ENCODE measurements at regions not wholly inside any gene's neighbourhood (a gene's known extent, or its start where the extent isn't known, plus 50 kb on each side); places are given as distances from the start of the nearest gene placed in this dataset.
A peak's percentile ranks its signal among the peaks of the same experiment; 100 is the strongest.

DNA sequence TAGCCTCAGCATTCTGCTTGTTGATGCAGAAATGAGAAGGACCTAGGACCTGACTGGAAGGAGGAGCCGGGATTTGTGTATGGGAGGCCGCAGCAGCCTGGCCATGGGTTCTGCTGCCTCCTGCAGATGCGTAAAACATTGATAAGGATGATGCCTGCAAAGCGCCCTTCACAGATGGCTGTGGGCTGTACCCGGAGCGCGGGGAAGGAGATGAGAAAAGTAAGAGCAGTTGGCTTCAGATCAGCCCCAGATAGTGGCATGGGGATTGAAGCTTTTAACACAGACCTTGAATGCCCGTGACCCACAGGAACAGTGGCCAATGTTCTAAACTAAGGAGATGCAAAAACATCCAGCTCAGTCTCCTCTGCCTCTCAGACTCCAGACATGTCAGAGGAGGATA lies 136.4 kb upstream of the KCNG1 start:
- DNase-seq (ENCODE audit: low read depth in 2 of 2): no peak

DNA sequence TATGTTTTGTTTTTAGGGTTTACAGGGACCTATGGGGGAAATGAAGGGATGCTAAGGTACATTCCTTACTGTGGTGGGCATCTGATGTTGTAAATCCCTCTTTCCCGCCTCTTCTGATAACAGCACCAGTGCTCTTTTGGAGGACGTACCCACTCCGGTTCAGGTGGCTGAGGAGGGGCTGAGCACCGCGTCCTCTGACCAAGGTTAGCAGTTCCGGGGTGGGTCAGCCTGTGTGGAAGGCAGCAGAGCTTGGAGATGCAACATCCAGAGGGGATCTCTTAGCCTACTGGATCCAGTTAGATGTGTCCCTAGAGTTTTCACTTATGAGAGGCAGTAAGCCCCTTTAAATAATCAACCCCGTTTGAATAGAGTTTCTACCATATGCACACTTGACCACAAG lies 135.3 kb upstream of the KCNG1 start:
- DNase-seq (ENCODE audit: low read depth in 2 of 2): no peak

DNA sequence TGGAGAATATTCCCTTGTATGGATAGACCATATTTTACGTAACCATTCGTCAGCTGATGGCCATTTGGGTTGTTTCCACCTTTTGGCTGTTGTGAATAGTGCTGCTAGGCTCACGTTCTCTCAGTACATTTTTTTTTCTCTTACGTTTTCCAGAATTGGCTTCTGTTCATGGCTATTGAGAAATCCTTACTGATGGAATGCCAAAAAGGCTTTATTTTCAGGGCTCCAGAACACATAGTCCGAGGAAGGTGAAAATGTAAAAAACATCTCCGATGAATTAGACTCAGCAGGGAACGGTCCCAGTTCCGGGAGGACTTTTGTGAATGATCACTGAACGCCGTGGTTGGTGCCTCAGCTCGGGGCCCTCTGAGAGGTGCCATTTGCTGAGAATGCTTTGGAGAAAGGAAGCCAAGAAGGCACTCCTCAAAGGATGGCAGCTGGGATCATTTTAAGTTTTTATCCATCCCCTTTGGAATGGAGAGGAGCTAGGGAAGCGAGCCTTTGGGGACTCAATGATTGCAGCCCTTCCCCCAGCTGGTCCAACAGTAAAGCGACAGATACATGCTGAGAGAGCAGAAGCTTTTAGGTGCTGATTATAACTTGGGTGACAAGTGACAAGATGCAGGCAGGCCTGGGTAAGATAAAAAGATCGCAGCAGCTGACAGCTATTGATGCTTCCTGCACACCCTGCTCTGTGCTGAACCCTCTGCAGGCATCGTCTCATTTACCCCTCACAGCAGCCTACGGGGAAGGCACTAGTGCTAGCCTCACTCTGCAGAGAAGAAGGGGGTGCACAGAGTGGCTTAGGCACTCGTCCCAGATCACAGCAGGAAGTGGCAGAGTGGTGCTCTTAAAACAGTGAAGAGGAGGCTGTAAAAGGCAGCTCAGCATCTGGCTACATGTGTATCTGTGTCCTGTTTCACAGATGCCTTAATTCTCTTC lies 133.4 kb upstream of the KCNG1 start:
- DNase-seq (ENCODE audit: low read depth in 2 of 2): peak; percentile 43

DNA sequence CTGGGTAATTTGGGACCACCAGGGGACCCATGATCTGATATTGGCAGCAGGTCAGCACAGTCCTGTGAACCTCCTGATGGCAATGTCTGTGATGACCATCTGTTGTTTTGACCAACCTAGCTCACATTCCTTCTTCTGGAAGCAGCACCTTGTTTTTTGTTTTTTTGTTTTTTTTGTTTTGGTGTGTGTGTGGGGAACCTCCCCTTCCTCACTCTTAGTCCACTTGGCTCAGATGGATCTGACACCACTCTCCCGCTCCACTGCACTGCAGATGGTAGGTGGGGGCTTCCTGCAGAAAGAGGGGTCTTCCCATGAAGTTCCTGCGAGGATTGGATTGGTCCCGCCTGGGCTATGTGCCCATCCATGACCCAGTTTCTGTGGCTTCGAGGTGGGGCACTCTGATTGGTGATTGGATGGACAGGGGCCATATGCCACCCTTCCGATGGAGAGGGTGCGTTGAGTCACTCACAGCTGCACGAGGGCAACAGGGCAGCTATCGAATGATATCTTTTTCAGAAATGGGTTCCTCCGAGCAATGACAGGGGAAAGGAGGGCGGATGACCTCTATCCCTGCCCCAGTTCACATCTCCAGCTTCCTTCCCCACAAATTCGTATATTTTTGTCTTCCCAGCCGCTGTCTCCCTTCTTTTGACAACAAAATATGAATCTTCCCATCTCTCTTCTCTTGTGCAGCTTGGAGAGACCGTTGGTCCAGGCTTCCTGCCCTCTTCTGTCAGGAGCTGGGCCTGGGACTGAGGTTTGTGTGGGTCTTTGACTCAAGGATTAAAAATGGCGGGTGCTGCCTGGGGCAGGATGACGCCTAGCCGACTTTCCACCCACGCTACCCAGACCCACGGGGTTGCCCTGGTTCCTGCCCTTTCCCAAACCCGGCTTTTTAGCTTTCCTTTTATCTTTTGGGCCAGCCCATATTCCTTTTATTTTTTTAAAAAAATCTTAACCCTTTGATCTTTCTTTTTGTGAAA lies 132.1 kb upstream of the KCNG1 start:
- DNase-seq (ENCODE audit: low read depth in 2 of 2): no peak

DNA sequence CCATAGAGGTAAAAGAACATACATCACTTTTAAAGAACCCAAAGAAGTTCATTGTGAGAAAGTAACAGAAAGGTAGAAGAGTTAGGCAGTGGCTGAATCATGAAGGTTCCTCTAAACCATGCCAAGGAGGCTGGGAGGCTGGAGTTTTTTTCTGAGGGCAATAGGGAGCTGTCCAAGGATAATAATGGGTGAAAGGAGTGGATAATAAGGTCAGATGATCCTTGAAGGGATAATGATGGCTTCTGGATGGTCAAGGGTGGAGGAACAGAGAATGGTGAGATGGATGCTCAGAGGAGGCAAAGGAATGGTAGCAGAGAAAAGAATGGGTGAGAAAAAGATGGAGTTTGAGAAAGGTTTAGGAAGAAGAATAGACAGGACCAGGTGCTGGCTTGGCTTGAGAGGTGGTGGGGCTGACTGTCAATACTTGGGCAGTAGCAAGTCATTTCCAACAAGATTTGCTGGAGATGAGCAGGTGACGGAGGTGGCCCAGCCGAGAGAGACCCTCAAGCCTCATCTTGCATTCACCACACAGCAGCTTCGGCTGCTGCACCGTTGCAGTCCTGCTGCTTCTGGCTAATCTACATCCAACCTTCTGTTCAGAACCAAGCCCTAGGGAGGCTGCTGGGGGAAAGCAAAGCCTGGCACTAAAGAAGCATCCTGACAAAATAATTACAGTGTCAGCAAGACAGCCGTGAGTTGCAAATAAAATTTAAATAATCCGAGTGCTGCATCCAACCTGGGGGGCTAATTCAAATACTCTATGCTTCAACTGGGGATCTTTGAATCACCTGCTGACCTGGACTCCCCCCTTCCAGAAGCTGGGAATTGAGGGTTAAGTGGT lies 131.2 kb upstream of the KCNG1 start:
- no peak for DNase-seq (ENCODE audit: low read depth in 2 of 2)

DNA sequence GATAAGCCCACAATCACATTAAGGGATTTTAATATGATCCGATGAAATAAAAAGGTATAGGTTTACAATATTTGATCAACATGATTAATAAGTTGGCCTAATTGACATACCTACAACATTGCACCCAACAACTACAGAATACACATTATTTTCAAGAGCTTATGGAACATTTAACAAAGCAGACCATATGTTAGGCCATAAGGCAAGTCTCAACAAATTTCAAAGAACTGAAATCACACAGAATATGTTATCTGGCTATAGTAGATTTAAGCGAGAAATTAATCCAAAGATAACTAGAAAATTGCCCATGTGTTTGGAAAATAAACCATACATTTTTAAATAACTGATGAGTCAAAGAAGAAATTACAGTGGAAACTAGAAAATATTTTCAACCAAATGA lies 126.0 kb upstream of the KCNG1 start:
- DNase-seq (ENCODE audit: low read depth in 2 of 2): no peak

DNA sequence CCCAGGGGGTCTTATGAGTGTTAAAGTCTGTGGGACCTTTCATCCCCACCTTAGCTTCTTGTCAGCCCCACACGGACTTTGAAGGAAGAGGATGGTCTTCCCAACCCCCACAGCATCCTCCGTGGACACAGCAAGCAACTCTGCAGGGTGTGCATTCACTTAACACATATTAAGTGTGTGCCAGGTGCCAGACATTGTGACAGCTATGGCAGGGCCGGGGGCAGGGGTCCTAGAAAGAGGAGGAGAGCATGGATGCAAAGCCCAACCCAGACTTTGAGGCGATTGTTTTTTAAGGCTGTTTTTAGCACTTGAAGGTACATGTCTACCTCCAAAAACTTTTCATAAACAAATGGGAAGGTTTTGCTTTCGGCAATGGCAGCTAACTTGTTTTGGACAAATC lies 121.6 kb upstream of the KCNG1 start:
- no peak for DNase-seq (ENCODE audit: low read depth in 2 of 2)

DNA sequence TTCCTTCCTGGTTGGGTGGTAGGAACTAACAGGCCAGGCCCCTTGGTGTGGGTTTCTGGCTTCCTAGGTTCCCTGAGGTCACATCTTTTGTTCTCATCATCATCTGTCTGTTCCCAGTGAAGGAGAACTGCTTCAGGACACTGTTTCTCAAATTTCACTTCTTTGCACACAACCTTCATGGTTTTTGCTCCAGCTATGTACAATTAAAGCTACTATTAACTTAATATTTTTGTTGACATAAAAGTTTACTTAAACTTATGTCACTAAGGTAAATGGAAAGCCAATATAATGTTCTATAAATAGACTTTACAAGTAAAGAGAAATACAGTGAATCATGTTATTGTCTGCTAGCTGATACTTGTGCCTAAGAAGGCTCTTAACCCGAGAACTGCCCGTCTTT lies 120.7 kb upstream of the KCNG1 start:
- DNase-seq (ENCODE audit: low read depth in 2 of 2): no peak

DNA sequence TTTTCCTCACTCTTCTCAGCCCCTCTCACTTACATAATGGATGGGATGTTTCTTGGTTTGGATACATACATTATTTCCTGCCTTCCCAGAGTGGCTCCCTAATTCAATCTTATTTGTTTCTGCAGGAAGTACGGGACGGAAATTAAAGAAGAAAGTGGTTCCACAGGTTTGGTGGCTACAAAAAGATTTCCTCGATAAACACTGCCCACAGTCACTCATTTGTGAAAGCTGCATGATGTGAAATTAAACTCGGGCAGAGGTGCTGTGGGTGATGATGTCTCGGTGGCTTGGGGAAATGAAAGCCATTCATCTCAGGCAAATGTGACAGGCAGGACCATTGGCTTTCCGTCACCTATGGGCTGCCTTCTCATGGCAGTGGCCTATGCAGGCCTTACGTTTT lies 119.5 kb upstream of the KCNG1 start:
- DNase-seq (ENCODE audit: low read depth in 2 of 2): no peak

DNA sequence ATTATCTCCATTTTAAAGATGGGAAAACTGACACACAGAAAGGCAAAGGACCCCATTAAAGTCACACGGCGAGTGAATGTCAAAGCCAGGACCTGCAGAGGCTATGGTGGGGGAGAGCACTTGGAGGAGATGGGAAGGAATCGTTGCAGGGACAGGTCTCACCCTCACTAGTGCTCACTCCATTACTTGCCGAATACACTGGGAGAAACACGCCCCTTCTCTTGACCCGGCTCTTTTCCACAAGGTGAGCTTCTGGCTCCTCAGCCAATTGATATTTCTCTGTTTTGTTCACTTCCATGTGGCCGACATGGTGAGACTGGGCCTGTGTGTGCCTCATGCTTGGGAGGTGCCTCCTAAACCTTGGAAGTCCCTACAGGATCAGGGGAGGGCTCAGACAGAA lies 117.8 kb upstream of the KCNG1 start:
- no peak for DNase-seq (ENCODE audit: low read depth in 2 of 2)

DNA sequence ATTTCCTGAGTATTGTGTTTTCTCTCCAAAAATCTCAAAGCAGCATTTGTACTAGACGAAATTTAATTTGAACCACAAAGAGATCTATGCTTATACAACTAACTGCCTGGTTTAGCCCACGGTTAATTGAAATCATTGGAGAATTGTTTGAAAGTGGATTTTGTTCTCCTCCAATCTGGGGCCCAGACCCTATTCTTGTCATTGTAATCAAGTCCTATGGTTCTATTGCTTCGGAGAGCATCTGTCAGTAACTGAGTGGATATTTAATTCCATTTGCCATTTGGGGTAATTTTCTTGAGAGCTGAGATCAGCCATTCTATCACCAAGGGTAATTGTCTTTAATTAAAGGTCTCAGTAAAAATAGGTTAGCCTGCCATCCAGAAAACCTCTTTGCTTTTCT lies 117.0 kb upstream of the KCNG1 start:
- DNase-seq (ENCODE audit: low read depth in 2 of 2): no peak

DNA sequence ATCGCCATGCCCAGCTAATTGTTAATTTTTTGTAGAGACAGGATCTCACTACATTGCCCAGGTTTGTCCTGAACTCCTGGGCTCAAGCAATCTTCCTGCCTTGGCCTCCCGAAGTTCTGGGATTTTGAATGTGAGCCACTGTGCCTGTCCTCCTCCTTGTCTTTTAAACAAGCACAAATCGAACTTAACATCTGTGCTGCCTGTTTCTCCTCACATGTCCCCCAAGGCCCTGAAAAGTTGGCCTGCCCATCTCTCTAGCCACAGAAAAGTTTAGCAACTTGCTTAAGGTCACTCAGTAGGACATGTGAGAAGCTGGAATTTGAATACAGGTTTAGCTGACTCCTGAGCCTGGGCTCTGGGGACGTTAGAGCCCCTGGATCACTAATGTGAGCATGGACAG lies 115.7 kb upstream of the KCNG1 start:
- no peak for DNase-seq (ENCODE audit: low read depth in 2 of 2)

DNA sequence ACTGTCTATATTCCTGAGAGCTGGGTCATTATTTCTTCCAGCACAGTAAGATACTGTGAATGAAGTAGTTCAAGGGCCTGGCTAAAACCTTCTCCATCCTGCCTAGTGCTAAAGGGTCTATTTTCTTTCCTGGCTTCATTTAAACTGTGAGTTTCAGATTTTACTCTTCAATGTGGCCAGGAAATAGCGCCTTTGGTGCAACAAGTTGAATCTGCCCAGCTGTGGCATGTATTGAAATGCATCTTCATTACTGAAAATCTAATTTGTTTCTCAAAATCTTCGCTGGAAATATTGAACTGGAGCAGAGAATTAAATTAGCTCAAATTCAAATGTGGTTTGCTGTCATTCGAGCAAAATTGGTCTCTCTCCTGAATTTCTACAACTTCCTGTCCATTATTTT lies 114.6 kb upstream of the KCNG1 start:
- no peak for DNase-seq (ENCODE audit: low read depth in 2 of 2)

DNA sequence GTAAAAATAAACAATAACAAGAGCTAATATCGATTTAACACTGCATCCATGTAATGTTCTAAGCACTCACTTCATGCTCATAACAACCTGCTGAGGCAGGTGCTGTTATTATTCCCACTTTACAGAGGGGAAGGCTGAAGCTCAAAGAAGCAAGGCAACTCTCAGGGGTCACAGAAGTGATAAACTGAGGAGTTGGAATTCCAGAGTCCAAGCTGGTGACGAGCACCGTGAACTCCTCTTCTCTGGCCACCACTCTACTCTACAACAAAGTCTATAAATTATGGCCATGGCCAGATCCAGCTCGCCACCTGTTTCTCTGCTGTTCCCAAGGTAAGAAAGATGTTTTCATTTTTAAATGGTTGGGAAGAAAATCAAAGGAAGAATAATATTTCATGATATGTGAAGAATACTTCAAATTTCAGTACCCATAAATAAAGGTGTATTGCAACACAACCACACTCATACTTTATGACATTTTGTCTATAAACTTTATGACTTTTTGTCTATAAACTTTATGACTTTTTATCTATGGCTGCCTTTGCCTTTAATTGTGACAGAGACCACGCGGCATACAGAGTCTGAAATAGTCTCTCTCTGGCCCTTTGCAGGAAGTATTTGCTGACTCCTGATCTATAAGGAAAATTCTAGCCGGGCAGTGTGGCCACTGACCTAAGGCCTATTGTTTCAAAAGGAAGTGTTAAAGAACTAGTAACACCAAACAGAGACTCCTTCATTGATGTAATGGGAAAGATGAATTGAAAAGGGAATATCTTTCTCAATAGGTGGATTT lies 113.2 kb upstream of the KCNG1 start:
- no peak for DNase-seq (ENCODE audit: low read depth in 2 of 2)

DNA sequence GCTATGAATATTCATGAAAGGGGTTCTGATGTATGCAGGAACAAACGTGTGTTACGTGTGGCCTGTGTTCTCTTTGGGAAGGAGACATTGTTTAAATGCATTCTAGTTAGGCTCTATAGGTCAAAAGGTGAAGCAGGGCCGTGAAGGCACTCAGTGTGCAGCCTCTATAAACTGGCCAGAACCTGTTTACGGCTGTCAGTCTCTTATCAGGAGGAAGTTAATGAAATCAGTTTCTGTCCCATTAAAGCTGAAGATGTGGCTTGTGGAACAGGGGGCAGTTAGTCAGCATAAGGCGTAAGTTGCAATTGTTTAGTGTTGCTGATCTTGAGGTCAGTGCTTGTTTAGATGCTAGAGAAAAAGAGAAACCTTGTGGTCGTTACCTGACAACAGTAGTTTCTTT lies 111.5 kb upstream of the KCNG1 start:
- DNase-seq (ENCODE audit: low read depth in 2 of 2): no peak

DNA sequence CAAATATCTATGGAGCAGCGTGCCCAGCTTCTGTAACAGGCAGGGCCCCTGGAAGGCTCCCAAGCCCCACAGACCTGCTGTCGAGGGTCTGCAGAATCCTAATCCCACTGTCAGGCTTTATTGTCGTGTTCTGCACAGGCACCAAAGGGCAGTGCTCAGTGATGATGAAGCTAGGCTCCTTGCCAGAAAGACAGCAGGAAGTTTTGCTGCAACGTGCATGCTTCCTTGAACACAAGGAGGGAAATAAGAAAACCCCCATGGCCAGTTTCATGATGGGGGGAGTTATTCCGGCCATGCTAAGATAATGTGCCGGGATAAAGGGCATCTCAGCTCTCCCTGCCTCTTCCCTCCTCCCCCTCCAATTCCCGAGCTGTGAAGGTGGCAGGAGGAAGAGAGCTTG lies 109.4 kb upstream of the KCNG1 start:
- DNase-seq (ENCODE audit: low read depth in 2 of 2): no peak

DNA sequence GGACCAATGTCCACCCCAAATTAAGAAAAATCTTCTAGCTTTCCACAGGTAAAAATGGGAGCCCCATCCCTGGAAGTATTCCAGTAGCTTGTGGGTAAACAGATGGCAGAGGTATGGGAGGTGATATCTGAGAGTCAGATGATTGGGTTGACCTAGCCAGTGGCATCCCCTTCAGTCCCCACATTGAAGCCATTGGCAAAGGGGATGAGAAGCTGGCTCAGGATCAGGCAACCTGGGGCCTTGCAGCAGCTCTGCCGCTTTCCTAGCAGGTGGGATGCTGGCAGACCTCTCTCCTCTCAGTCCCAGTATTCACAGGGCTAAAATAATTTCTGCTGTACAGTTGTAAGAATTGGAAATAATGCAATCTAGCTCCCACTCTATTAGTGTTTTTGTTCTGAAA lies 108.9 kb upstream of the KCNG1 start:
- no peak for DNase-seq (ENCODE audit: low read depth in 2 of 2)

DNA sequence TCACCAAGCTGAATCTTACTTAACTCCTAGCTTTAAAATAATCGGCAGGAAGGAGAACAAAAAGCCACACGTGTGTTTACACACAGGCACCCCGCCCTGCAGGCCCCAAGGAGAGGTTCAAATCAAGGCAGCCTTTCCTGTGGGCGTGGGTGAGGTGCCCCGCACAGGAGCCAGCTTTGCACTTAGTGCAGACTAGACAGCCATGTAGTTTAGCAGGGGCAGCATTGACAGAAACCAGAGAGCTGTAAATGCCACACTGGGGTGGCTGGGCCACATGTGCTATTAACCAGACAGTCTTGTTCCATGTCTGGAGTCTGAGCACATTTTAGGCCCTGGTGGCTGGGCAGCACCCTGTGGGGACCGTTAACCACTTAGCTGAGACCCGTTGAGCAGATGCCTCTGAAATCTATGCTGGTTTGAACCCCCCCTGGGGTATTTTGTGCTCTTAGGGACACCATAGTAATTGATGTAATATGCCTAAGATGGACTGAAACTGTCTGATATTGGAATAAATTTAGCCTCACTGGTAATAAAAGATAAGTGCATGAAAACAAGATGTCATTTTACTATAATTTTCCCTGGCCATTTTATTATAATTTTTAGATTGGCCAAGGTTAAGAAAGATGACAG lies 106.4 kb upstream of the KCNG1 start:
- no peak for DNase-seq (ENCODE audit: low read depth in 2 of 2)

DNA sequence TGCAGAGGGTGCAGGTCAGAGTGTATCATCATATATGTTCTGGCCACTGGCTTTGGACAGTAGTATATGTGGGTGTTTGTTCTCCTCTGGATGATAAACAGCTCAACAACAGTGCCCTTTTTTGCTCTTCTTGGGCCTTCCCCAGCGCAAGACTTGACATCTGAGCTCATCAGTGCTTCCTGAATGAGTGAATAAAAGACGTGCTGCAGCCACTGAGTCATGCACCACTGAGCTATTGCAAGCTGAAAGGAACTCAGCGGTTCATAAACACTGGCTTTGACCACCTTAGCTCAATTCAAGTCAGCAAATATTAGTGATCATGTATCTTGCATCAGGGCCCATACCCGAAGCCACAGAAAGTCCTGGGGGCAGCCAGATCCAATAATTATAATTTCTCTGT lies 105.3 kb upstream of the KCNG1 start:
- peak; percentile 50 to 58 for DNase-seq (ENCODE audit: low read depth in 2 of 2)

DNA sequence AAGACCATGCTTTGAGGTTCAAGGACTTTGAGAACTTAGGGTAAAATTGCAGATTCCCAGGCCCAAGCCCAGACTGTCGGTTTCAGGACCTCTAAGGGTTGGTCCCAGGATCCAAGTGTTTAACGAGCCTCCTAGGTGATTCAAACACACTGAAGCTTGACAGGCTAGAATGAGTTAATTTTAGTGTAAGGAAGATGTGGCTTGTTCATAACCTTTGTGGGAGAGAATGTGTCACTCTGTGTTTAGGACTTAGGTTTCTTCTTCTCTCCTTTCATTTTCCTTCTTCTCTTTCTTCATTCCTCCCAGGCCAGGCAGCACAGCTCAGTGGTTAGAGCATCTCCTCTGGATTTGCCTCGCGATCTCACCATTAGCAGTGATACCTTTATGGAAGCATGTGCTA lies 104.8 kb upstream of the KCNG1 start:
- DNase-seq (ENCODE audit: low read depth in 2 of 2): no peak

DNA sequence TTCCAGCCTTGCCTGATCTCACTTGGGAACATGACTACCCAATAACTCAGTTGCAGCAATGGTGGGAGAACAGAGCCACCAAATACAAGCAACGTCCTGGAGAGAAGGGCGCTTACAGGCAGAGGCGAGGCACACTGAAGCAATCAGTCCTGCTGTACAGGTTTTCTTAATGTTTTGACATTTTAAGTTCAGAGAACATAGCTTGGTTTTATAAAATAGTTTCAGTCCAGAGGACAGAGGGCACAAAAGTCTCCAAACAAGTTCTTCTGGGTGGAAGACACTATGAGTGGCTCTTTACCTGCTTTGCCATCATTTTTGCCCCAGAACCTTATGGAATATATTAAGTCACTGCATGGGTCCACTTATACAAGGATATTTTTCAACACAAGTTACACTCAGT lies 103.4 kb upstream of the KCNG1 start:
- no peak for DNase-seq (ENCODE audit: low read depth in 2 of 2)

Data from fibroblast of skin of left biceps (primary cell).